ENCODE measurements at regions not wholly inside any gene's neighbourhood (a gene's known extent, or its start where the extent isn't known, plus 50 kb on each side); places are given as distances from the start of the nearest gene placed in this dataset.
"Not testable (repeated sequence)": the region's sequence is repeated elsewhere in the genome, so short reads cannot be mapped to it uniquely, and the experiment has no call there.

DNA sequence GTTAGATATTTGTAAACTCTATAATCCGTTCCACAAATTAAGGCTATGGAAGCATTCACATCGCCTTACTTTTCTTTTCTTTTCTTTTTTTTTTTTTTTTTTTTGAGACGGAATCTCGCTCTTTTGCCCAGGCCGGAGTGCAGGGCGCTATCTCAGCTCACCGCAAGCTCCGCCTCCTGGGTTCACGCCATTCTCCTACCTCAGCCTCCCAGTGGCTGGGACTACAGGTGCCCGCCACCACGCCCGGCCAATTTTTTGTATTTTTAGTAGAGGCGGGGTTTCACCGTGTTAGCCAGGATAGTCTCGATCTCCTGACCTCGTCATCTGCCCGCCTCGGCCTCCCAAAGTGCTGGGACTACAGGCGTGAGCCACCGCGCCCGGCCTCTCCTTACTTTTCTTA, 104.1 kb upstream of the SLC27A6 start:
- TF ChIP-seq, protein P1, sequence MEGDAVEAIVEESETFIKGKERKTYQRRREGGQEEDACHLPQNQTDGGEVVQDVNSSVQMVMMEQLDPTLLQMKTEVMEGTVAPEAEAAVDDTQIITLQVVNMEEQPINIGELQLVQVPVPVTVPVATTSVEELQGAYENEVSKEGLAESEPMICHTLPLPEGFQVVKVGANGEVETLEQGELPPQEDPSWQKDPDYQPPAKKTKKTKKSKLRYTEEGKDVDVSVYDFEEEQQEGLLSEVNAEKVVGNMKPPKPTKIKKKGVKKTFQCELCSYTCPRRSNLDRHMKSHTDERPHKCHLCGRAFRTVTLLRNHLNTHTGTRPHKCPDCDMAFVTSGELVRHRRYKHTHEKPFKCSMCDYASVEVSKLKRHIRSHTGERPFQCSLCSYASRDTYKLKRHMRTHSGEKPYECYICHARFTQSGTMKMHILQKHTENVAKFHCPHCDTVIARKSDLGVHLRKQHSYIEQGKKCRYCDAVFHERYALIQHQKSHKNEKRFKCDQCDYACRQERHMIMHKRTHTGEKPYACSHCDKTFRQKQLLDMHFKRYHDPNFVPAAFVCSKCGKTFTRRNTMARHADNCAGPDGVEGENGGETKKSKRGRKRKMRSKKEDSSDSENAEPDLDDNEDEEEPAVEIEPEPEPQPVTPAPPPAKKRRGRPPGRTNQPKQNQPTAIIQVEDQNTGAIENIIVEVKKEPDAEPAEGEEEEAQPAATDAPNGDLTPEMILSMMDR (IDR thresholded peaks at IDR 0.05; ENCODE audit: insufficient read depth, low read length) = not testable (repeated sequence)
- TF ChIP-seq POLR2AphosphoS5 (IDR thresholded peaks at IDR 0.05; ENCODE audit: low read depth) = not testable (repeated sequence)
